ENCODE measurements at regions not wholly inside any gene's neighbourhood (a gene's known extent, or its start where the extent isn't known, plus 50 kb on each side); places are given as distances from the start of the nearest gene placed in this dataset.

DNA sequence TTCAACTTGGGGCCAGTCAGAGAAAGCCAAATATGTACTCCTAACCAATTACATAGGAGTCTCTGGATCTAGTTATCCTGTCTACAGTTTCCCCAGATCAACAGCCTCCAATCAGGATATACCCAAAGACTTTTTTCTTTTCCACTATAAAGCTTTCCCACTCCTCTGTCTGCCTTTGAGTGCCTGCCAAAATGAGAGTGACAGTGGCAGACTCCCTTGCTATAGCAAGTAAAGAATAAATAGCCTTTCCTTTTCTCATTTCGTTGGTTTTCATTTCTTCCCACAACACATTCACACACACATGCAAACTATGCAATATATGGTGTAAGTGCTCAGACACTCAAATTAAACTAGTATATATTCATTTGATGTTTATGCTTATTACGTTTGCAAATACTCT, 302.4 kb upstream of the TACR3 start:
- H3K36me3 ChIP-seq (ENCODE audit: insufficient read depth, low read length): no peaks in the 10 kb centered on the region
- Mint-ChIP-seq H3K9me3 (peaks cover 4% of the 10 kb centered on the region), H3K4me1 (ENCODE audit: low read depth) (no peaks in the 10 kb centered on the region), H3K4me3 (no peak overlapping the region), H3K36me3 (ENCODE audit: low read depth) (no peaks in the 10 kb centered on the region), H3K27ac (no peak overlapping the region), H3K27me3 (no peaks in the 10 kb centered on the region)
- no peak for ATAC-seq (ENCODE audit: poor library complexity)
- no peaks in the 10 kb centered on the region for H3K9me3 ChIP-seq (ENCODE audit: control insufficient read depth in 1 of 2, insufficient read depth in 1 of 2, low read length in 2 of 2)
- H3K27me3 ChIP-seq (ENCODE audit: control insufficient read depth in 1 of 2, insufficient read depth in 2 of 2, low read length in 2 of 2): no peaks in the 10 kb centered on the region
- no peak for DNase-seq
- no peaks in the 10 kb centered on the region for H3K4me1 ChIP-seq (ENCODE audit: insufficient read depth, low read length)
- ChIA-PET CTCF (no interaction called here), POLR2A (no interaction called here)
- H3K27ac ChIP-seq (ENCODE audit: low read depth in 1 of 2, low read length in 2 of 2): no peak overlapping the region
- intact Hi-C loops (cut with DNase I, micrococcal nuclease): no loop called here
- TF ChIP-seq, protein P1, sequence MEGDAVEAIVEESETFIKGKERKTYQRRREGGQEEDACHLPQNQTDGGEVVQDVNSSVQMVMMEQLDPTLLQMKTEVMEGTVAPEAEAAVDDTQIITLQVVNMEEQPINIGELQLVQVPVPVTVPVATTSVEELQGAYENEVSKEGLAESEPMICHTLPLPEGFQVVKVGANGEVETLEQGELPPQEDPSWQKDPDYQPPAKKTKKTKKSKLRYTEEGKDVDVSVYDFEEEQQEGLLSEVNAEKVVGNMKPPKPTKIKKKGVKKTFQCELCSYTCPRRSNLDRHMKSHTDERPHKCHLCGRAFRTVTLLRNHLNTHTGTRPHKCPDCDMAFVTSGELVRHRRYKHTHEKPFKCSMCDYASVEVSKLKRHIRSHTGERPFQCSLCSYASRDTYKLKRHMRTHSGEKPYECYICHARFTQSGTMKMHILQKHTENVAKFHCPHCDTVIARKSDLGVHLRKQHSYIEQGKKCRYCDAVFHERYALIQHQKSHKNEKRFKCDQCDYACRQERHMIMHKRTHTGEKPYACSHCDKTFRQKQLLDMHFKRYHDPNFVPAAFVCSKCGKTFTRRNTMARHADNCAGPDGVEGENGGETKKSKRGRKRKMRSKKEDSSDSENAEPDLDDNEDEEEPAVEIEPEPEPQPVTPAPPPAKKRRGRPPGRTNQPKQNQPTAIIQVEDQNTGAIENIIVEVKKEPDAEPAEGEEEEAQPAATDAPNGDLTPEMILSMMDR (IDR thresholded peaks at IDR 0.05): no peak
- H3K4me3 ChIP-seq (ENCODE audit: low read length): no peak overlapping the region

DNA sequence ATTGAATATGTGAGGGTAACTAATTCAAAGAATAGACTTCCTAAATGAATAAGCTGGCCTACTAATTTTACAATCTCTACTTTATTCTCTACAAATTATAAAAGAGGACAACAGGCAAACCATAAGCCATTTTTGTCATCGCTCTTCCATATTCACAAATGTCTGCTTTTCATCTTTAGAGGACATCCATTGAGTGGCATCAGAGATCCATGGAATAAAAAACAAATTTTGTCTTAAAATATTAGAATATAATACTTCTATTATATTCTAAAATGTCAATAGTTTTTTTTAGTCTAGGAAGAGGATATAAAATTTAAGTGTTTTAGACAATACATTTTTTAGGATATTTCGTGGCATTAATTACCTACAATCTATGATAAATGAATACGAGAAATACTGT, 300.9 kb upstream of the TACR3 start:
- Histone ChIP-seq H3K36me3 (ENCODE audit: insufficient read depth, low read length) (no peaks in the 10 kb centered on the region), H3K27me3 (ENCODE audit: control insufficient read depth in 1 of 2, insufficient read depth in 2 of 2, low read length in 2 of 2) (no peaks in the 10 kb centered on the region), H3K9me3 (ENCODE audit: control insufficient read depth in 1 of 2, insufficient read depth in 1 of 2, low read length in 2 of 2) (no peaks in the 10 kb centered on the region), H3K4me3 (ENCODE audit: low read length) (no peak overlapping the region), H3K4me1 (ENCODE audit: insufficient read depth, low read length) (no peaks in the 10 kb centered on the region), H3K27ac (ENCODE audit: low read depth in 1 of 2, low read length in 2 of 2) (no peak overlapping the region)
- peaks cover 4% of the 10 kb centered on the region for H3K9me3 Mint-ChIP-seq
- H3K4me3 Mint-ChIP-seq: no peak overlapping the region
- ChIA-PET CTCF (no interaction called here), POLR2A (no interaction called here)
- no peaks in the 10 kb centered on the region for H3K4me1 Mint-ChIP-seq (ENCODE audit: low read depth)
- H3K27ac Mint-ChIP-seq: no peak overlapping the region
- ATAC-seq (ENCODE audit: poor library complexity): no peak
- no peaks in the 10 kb centered on the region for H3K27me3 Mint-ChIP-seq
- no peaks in the 10 kb centered on the region for H3K36me3 Mint-ChIP-seq (ENCODE audit: low read depth)
- DNase-seq: no peak
- intact Hi-C loops (cut with DNase I, micrococcal nuclease): no loop called here
- TF ChIP-seq, protein P1 (IDR thresholded peaks at IDR 0.05): no peak

DNA sequence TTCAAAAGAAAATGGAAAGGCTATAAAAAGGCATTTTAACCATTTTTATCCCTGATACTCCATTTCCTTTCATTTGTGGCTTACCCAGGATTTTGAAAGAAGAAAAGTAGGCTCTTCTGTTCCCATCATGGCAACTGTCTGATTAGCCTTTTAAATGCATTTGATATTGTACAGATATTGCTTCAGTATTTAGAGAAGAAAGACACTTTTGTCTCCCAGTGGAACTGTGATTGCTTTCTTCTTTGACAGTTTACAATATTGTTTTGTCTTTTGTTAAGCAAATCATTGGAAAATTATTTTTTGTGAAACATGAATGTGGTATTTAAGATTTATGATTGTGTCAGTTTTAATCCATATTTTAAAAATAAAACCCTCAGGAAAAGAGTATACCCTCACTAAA, 297.4 kb upstream of the TACR3 start:
- no peaks in the 10 kb centered on the region for H3K27me3 ChIP-seq (ENCODE audit: control insufficient read depth in 1 of 2, insufficient read depth in 2 of 2, low read length in 2 of 2)
- POLR2A ChIA-PET: no interaction called here
- Mint-ChIP-seq H3K4me3 (no peak overlapping the region), H3K4me1 (ENCODE audit: low read depth) (no peaks in the 10 kb centered on the region), H3K9me3 (peaks cover 8% of the 10 kb centered on the region), H3K27me3 (no peaks in the 10 kb centered on the region), H3K27ac (no peak overlapping the region), H3K36me3 (ENCODE audit: low read depth) (no peaks in the 10 kb centered on the region)
- DNase-seq: no peak
- H3K9me3 ChIP-seq (ENCODE audit: control insufficient read depth in 1 of 2, insufficient read depth in 1 of 2, low read length in 2 of 2): no peaks in the 10 kb centered on the region
- H3K27ac ChIP-seq (ENCODE audit: low read depth in 1 of 2, low read length in 2 of 2): no peak overlapping the region
- no peak for ATAC-seq (ENCODE audit: poor library complexity)
- CTCF ChIA-PET: no interaction called here
- no peak overlapping the region for H3K4me3 ChIP-seq (ENCODE audit: low read length)
- intact Hi-C loops (cut with DNase I, micrococcal nuclease): no loop called here
- no peaks in the 10 kb centered on the region for H3K4me1 ChIP-seq (ENCODE audit: insufficient read depth, low read length)
- TF ChIP-seq, protein P1 (IDR thresholded peaks at IDR 0.05): no peak
- H3K36me3 ChIP-seq (ENCODE audit: insufficient read depth, low read length): no peaks in the 10 kb centered on the region

Data from CD4-positive, alpha-beta T cell (primary cell).